GM18520 (cell line): ENCODE measurements at regions not wholly inside any gene's neighbourhood (a gene's known extent, or its start where the extent isn't known, plus 50 kb on each side); places are given as distances from the start of the nearest gene placed in this dataset.
"Not testable (repeated sequence)": the region's sequence is repeated elsewhere in the genome, so short reads cannot be mapped to it uniquely, and the experiment has no call there.

Experiments used
- ATAC-seq: cut with Tn5 transposase; IDR thresholded peaks from one replicate; pipeline ENCODE4 v1.9.1; 2021; ENCODE audit not compliant: unreplicated experiment

GRCh38 chr16:47920709-47921108 is 235.1 kb downstream of the ABCC12 start:
- ATAC-seq = no peak

DNA sequence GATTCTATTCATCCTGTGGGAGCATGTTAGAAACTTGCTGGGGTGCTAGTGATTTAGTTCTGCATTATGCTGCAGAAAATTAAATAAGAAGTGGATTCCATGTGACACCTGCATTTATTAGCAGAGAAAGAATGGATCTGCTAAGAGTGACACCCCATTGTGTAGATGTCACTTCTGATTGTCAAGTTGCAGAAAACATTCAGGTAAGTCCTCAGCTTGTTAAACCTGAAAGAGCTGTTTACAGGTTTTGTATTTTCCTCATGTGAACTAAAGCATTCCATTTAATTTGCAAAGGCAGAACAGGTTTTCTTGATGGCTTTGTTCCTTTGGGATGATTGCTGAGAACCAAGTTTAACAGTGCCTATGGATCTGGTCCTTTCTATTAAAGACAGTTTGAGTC is 238.7 kb downstream of the ABCC12 start:
- ATAC-seq = no peak

GRCh38 chr16:47916266-47916665 is 239.5 kb downstream of the ABCC12 start:
- no peak for ATAC-seq

GRCh38 chr16:47907109-47907508 is 248.7 kb downstream of the ABCC12 start:
- ATAC-seq = no peak

GRCh38 chr16:47905771-47906170 is 250.0 kb downstream of the ABCC12 start:
- ATAC-seq = no peak

- ATAC-seq = no peak
Measured at GRCh38 chr16:47904691-47905090, 251.1 kb downstream of the ABCC12 start.

DNA sequence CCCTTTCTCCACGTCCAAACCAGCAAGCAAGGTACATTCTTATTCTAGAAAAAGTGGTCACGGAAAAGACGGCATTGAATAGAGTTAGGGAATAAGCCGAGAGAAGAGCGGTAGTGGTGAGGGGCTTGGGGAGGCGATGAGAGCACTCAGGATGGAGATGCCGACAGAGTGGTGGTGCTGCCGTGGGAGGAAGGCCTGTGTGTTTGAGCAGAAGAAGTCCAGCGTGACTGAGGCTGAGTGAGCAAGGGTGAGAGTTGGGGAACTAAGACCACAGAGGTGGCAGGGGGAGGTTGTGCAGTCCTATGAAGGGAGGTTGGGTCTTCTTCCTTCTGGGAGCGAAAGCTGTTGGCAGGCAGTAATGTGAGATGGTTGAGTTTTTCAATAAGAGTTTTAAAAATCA is 252.3 kb downstream of the ABCC12 start:
- no peak for ATAC-seq

- ATAC-seq = not testable (repeated sequence)
Measured at GRCh38 chr16:47897105-47897504, 258.7 kb downstream of the ABCC12 start.

DNA sequence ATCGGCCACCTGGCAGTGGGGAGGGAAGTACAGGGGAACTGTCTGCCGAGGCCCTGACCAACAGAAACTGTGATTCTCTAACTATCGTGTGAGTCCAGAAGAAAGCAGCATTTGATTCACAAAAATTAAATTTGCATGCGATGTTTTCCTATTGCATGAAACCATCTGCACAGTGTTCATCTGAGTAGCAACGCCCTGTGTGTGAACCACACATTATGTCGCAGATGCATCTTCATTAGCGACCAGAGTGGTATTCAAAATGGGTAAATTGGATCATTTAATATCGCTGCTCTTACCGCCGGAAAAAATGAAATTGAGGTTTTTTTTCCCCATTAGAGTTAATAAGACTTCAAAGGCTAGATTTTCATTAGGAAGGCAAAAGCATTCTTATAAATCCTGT is 260.6 kb downstream of the ABCC12 start:
- no peak for ATAC-seq

- no peak for ATAC-seq
Measured at GRCh38 chr16:47892999-47893398, 262.8 kb downstream of the ABCC12 start.

DNA sequence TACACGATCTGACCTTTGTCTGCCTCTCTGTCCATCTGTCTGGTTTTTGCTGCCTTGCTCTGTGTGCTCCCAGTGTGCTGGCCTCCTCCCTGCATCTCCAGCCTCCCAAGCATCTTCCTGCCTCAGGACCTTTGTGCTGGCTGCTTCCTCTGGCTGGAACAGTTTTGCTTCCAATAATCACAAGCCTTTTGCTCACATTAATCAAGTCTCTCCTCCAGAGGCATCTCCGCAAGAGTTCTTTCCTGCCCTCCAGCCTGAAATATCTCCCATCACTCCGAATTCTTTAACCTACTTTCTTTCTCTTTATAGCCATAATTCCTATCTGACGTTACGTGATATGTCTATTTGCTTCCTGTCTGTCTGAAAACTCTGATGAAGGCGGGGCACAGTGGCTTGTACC is 267.1 kb downstream of the ABCC12 start:
- no peak for ATAC-seq

- no peak for ATAC-seq
Measured at GRCh38 chr16:47888142-47888541, 267.7 kb downstream of the ABCC12 start.

- ATAC-seq = no peak
Measured at GRCh38 chr16:47887496-47887895, 268.3 kb downstream of the ABCC12 start.

GRCh38 chr16:47886631-47887415 is 269.0 kb downstream of the ABCC12 start:
- no peak for ATAC-seq

- no peak for ATAC-seq
Measured at GRCh38 chr16:47886139-47886538, 269.7 kb downstream of the ABCC12 start.

DNA sequence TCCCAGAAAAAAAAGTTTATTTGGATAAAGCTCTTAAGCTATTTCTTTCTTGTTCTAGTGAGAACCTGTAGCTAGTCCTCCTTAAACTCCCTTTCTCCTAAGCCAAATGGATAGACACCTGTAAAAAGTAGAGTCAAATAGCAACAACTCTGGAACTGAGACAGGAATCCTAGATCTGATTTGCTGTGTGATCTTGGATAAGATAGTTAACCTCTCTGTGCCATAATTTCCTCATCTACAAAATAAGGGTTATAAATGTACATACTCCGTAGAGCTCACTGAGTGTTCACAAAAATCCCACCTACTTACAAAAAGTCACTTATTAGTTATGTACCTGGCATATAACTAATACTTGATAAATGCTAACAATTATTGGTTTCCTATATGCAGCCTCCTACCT is 270.3 kb downstream of the ABCC12 start:
- no peak for ATAC-seq

- no peak for ATAC-seq
Measured at GRCh38 chr16:47884116-47884725, 271.6 kb downstream of the ABCC12 start.

DNA sequence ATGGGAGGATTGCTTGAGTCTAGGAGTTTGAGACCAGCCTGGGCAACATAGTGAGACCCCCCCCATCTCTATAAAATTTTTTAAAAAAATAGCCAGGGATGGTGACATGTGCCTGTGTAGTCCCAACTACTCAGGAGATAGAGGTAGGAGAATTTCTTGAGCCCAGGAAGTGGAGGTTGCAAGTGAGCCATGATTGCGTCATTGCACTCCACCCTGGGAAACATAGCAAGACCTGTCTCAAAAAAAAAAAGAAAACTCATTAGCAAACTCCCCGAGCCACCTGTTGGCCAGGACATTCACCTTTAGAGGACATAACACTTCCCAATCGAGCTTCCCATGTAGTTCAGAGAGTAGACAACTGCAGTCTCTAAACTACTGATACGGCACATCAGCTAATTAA is 274.2 kb downstream of the ABCC12 start:
- no peak for ATAC-seq

DNA sequence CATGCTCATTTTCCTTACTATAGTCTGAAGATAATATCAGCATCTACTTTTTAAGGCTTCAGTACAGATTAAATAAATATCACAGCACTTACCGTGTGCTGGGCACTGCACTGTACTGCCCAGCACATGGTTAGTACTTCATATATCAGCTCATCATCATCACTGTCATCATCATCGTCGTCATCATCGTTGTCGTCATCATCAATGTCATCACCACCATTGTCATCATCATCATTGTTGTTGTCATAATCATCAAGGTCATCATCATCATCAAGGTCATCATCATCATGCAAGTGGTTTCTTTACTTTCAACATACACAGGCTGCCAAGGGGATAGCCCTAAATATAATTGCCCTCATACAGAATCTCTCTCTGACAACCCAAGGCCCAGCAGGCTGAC is 275.1 kb downstream of the ABCC12 start:
- ATAC-seq = no peak

DNA sequence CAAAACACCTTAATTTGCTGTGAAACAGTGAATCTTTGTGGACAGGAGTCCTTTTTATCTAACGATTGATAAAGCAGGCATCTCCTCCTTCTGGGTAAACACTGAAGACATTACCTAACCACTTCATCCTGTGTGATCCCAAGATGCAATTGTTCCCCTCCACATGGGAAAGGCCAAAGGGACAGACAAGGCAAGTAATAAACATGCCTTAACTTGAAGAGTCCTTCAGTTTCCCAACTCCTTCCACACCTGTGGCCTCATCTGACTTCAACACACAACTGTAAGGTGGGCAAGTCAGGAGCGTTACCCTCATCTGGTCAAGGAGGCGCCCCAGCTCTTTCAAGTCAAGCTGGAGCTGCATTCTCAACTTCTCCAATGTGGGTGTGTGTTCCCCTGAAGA is 278.6 kb downstream of the ABCC12 start:
- no peak for ATAC-seq

- ATAC-seq = no peak
Measured at GRCh38 chr16:47876511-47876910, 279.3 kb downstream of the ABCC12 start.

DNA sequence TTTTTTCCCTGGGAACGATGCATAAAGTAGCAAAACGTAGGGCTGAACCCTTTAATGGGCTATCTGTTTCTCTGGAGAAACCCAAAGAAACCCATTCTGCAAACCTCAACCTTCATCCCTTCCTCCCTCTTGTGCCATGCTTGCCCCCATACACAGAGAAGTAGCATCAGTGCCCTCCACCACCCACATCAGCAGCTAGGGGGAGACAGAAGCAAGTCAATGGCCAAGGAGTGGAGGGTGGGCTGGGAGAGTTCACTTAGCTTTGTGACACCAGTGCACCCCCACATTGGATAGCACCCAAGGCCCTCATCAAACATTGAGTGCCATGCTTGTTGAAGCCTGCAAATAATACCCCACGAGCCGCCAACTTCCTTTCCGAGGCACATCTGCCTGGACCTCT is 282.4 kb downstream of the ABCC12 start:
- no peak for ATAC-seq

- no peak for ATAC-seq
Measured at GRCh38 chr16:47872225-47872624, 283.6 kb downstream of the ABCC12 start.
